HG02763 (cell line): ENCODE measurements at regions not wholly inside any gene's neighbourhood (a gene's known extent, or its start where the extent isn't known, plus 50 kb on each side); places are given as distances from the start of the nearest gene placed in this dataset.
"Not testable (repeated sequence)": the region's sequence is repeated elsewhere in the genome, so short reads cannot be mapped to it uniquely, and the experiment has no call there.

Experiments used
- ATAC-seq: cut with Tn5 transposase; IDR thresholded peaks from one replicate; pipeline ENCODE4 v1.9.1; 2021; ENCODE audit warnings: mild to moderate bottlenecking, moderate library complexity; ENCODE audit not compliant: unreplicated experiment

GRCh38 chr1:105470541-105470940, 1585.9 kb upstream of the PRMT6 start:
- not testable (repeated sequence) for ATAC-seq

- no peak for ATAC-seq
These were observed 1573.0 kb upstream of the PRMT6 start for GRCh38 chr1:105483436-105483835.

DNA sequence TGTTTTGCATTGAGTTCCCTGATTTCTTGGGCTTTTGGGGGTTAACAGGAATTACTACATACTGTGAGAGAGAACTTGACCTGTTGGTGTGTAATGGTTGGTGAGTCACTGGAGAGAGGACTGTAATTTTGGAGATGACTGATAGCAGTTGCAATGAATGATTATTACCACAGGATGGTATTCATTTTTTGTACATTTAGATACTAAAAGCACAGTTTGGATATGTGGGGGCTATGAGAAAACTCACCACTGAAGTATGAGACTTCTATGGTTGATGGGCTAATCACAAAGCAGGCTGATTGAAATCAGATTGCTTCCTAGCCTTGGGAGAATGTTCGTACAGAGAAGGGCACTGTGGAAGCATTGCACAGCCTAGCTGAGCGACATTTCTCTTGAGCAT, 1571.3 kb upstream of the PRMT6 start:
- no peak for ATAC-seq

GRCh38 chr1:105492921-105493320, 1563.6 kb upstream of the PRMT6 start:
- no peak for ATAC-seq

DNA sequence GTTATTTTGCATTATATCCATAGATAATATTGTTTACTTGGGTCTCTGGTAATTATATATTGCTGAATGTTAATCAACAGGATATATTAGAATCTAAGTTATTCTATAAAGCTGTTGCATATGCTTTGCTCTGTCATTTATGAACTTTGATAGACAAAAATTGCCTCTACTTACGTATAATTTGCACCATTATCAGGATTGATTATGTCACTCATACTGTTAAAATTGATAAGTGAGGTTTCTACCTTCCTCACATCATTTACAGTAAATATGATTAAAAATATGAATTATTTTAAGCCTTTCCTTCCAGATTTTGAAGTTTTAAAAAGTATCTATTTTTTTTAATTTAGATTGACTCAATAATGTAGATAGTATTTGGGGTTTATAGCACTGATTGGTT, 1540.4 kb upstream of the PRMT6 start:
- no peak for ATAC-seq

DNA sequence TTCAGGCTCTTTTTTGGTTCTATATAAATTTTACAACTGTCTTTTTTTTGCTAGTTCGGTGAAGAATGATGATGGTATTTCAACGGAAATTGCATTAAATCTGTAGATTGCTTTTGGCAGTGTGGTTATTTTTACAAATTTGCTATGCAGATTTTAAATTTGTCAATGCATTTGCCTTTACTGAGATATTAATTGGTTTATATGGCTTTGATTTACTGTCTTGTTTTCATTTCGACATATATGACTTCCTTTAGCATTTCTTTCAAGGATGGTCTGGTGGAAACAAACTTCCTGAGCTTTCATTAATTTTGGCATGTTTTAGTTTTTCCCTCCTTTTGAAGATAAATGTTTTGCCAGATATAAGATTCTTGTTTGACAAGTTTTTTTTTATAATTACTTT, 1522.5 kb upstream of the PRMT6 start:
- no peak for ATAC-seq

DNA sequence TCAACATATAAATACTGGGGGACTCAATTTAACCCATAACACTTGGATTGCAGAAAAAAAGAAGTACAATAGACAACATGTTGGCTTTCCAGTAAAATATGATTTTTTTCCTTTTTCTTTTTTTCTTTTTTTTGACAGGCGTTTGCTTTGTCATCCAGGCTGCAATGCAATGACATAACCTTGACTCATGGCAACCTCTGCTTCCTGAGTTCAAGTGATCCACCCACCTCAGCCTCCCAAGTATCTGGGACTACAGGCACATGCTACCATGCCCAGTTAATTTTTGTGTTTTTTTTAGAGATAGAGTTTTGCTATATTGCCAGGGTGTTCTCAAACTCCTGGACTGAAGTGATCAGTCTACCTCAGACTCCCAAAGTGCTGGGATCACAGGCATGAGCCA, 1512.0 kb upstream of the PRMT6 start:
- ATAC-seq = no peak

DNA sequence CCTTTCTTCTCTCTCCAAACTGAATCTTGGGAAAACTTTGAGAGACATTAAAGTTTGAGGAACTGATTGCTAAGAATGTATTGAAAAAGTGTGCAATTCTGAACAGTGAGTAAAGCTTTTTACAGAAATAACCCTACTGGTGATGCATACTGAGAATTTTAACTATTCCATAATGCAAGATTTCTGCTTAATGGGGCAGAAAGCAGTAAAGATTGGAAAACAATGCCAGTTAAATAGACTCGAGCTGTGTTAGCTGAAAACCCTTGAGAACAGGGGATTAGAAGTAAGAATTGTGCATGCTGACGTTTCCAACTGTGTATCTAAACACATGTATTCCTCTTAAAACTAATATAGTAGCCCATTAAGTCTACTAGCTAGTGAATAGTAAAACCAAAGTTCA, 1500.2 kb upstream of the PRMT6 start:
- ATAC-seq = no peak

GRCh38 chr1:105558023-105558422, 1498.5 kb upstream of the PRMT6 start:
- no peak for ATAC-seq

- ATAC-seq = no peak
These were observed 1491.5 kb upstream of the PRMT6 start for GRCh38 chr1:105565006-105565405.

DNA sequence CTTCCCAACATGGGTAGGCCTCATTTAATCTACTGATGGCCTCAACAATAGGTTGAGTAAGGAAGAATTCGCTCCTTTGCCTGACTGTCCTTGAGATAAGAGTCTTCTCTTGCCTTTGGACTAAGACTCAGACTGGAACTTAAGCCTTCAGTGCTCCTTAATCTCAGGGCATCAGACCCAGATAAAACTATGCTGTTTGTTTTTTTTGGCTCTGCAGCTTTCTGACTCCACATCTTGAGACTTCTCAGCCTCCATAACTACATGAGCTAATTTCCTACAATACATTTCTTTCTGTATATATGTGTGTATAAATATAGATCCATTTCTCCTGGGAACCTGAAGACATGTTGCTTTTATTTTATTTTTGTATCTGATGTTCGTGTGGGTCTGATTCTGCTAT, 1470.7 kb upstream of the PRMT6 start:
- no peak for ATAC-seq

DNA sequence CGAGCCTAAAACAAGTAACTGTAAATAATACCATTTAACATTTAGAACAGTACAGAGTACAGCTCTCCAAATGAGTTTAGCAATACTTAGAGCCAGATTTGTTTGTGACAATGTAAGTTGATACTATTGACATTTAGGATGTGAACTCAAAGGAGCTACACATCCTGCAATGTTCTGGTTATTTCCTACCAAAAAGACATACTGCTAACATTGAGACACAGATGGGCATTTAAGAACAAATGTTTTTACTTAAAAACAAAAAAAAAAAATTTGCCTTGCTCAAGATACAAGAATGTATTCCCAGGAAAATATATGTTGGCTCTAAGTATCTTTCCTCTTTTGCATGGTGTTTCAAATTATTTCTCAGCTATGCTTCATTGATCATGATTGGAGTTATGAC, 1464.8 kb upstream of the PRMT6 start:
- no peak for ATAC-seq

- no peak for ATAC-seq
These were observed 1447.8 kb upstream of the PRMT6 start for GRCh38 chr1:105608713-105609112.

GRCh38 chr1:105626276-105626987, 1430.0 kb upstream of the PRMT6 start:
- ATAC-seq = no peak

DNA sequence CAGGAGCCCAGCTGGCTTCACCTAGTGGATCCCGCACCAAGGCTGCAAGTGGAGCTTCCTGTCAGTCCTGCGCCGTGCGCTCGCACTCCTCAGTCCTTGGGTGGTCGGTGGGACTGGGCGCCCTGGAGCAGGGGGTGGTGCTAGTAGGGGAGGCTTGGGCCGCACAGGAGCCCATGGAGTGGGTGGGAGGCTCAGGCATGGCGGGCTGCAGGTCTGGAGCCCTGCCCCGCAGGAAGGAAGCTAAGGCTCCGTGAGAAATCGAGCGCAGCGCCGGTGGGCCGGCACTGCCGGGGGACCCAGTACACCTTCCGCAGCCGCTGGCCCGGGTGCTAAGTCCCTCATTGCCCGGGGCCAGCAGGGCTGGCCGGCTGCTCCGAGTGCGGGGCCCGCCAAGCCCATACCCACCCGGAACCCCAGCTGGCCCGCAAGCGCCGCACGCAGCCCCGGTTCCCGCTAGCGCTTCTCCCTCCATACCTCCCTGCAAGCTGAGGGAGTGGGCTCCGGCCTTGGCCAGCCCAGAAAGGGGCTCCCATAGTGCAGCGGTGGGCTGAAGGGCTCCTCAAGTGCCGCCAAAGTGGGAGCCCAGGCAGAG, 1425.2 kb upstream of the PRMT6 start:
- not testable (repeated sequence) for ATAC-seq

DNA sequence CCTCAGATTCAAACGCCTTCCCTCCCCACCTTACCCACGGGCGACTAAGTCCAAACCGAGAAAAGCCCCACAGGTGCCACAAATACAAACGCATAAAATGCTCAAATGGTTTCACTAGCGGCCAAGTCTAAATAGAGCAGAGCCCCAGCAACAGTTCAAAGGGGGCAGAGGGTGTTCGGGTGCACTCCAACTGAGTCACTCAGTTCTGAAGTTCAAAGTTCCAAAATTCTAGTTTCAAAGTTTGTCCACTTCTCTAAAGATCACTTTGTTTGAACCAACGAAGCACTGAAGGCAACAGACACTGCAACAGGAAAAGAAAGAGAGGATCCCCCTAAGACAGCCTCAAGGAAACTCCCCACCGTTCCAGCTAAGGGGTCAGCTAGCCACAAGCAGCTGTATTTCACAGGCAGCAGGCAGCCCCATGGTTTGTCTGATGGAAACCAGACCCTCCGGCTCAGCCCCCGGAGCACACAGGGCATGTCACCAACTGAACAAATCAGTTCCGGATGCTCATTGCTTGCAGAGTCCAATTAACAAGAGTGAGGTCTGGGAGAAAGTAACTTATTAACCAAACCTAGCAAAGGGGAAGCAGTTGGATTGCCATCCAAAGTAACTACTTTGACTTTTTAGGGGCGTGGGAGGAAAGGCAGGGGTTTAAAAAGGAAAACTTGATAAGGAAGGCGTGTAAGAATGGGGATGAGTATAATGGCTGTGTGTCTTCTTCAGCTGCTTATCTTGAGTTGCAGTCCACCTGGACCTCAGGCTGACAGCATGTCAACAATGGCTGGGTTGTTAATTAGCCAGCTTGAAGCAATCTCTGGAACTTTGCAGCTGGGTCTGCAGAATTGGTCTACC, 1423.9 kb upstream of the PRMT6 start:
- no peak for ATAC-seq

- ATAC-seq = no peak
These were observed 1420.4 kb upstream of the PRMT6 start for GRCh38 chr1:105636052-105636451.

DNA sequence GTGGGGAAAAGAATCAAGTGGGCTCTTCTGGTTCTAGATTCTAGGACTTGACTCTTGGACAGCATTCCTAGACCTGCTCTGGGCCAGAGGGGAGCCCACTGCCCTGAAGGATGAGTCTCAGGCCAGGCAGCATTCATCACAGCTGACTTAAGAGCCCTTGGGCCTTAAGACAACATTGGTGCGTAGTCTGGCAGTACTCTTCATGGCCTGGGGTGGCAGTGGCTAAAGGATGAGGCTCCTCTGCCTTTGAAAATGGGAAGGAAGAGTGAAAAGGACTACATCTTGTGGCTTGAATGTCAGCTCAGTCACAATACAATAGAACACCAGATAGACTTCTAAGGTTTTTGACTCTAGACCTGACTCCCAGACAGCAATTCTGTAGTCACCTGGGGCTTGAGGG, 1415.1 kb upstream of the PRMT6 start:
- ATAC-seq = no peak

DNA sequence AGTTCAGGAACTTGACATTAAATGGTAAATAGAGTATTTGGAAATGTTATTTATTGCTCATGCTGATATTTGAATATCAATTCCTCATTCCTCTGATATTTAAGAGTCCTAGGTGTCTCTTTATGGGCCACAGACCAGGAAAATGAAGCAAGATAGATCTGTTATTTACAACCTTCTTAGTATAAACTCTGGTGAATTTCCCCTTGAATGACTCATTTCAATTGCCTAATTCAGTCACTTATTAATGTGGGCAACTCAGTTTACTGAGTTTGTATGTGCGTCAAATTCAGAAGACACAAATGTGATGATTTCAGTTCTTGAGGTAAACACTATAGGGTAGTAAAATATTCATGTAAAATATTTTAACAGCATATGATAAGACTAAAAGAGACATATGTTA, 1404.4 kb upstream of the PRMT6 start:
- ATAC-seq = no peak

GRCh38 chr1:105655032-105655431, 1401.4 kb upstream of the PRMT6 start:
- ATAC-seq = no peak

GRCh38 chr1:105664495-105664894, 1392.0 kb upstream of the PRMT6 start:
- ATAC-seq = no peak

GRCh38 chr1:105678334-105678733, 1378.1 kb upstream of the PRMT6 start:
- no peak for ATAC-seq
